Activated T-cell treated with anti-CD3 and anti-CD28 coated beads, Interleukin-2, amount 50 U/mL, for 4 hours (primary cell): ENCODE measurements at regions not wholly inside any gene's neighbourhood (a gene's known extent, or its start where the extent isn't known, plus 50 kb on each side); places are given as distances from the start of the nearest gene placed in this dataset.

Source experiments
- ATAC-seq, 2 donors: fragments of 200-7000 bp; cut with Tn5 transposase; one replicate each; pipeline ENCODE4 v1.10.0; 2021
- DNase-seq: peaks from one replicate; pipeline ENCODE4 v3.0.0-alpha.2; 2020
- H3K27me3 Mint-ChIP-seq: one replicate; pipeline ENCODE4 v1.8.0; 2021; ENCODE audit warnings: low read depth, mixed read lengths
- H3K36me3 Mint-ChIP-seq: one replicate; pipeline ENCODE4 v1.8.0; 2022; ENCODE audit warnings: mixed read lengths; ENCODE audit not compliant: insufficient read depth
- H3K4me1 Mint-ChIP-seq: one replicate; pipeline ENCODE4 v1.8.0; 2021; ENCODE audit warnings: low read depth, mixed read lengths
- H3K4me3 Mint-ChIP-seq: one replicate; pipeline ENCODE4 v1.8.0; 2021; ENCODE audit warnings: mild to moderate bottlenecking, moderate library complexity, mixed read lengths
- H3K9me3 Mint-ChIP-seq: one replicate; pipeline ENCODE4 v1.8.0; 2021; ENCODE audit warnings: mixed read lengths

DNA sequence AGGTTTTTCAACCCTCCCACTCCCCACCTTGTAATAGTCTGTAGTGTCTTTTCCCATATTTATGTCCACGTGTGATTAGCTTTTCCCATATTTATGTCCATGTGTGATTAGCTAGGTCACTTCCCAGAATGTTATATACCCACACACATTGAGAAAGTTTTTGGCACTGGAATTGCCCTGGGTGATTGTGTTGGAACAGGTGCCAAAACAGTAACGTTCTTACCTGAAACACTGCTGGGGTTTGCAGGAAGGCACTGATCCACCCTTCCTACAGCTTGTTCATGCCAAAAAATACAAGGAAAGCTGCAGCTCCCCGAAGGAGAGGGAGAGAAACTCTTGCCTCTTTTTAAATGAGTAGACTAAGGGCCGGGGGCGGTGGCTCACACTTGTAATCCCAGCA lies 68.0 kb upstream of the CXADR start:
- ATAC-seq = no peak
- Mint-ChIP-seq H3K27me3 (peaks cover 4% of the 10 kb centered on the region), H3K4me3 (no peak overlapping the region), H3K4me1 (no peaks in the 10 kb centered on the region), H3K9me3 (no peaks in the 10 kb centered on the region), H3K36me3 (no peaks in the 10 kb centered on the region)
- no peak for DNase-seq

DNA sequence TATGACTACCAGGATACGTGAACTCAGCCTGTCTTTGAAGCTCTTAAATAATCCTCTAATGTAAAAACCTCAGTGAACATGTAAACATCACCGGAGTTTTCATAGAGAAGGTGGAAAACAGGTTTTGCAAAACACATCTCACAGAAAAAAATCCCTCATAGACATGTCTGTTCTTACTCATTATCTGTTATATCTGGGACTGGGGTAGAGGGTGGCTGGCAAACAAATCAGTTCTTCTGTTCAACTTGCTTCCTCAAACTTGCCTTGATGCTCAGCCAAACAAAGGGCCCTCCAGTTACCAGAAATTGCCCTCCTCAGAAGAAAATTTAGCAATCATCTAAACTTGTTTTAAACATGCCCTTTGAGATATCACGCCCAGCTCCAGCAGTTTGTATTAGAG lies 66.1 kb upstream of the CXADR start:
- ATAC-seq (no peak), DNase-seq (no peak)
- no peak overlapping the region for H3K4me3 Mint-ChIP-seq
- no peaks in the 10 kb centered on the region for H3K9me3 Mint-ChIP-seq
- no peaks in the 10 kb centered on the region for H3K36me3 Mint-ChIP-seq
- peaks cover 4% of the 10 kb centered on the region for H3K27me3 Mint-ChIP-seq
- H3K4me1 Mint-ChIP-seq = no peaks in the 10 kb centered on the region

DNA sequence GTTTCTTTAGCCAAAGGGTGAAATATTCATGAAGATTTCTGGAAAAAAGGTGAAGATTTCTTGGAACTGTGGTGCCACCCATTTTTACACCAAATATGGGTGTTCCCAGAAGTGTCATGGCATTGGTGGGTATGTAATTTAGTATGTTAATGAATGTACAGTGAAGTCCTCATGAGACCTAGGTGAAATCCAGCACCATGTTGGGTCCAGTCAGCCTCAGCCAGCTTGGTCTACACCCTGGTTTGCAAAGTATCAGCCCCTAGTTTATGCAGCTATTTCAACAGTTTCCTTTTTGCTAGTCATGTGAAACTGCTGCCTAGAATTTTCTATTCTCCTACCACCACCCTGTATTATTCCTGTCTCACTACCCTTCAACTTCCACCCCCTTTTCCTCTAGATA lies 63.1 kb upstream of the CXADR start:
- no peaks in the 10 kb centered on the region for H3K36me3 Mint-ChIP-seq
- no peak overlapping the region for H3K4me3 Mint-ChIP-seq
- DNase-seq = no peak
- H3K9me3 Mint-ChIP-seq = no peaks in the 10 kb centered on the region
- no peak for ATAC-seq
- H3K4me1 Mint-ChIP-seq = peaks cover 3% of the 10 kb centered on the region
- H3K27me3 Mint-ChIP-seq = peaks cover 4% of the 10 kb centered on the region

DNA sequence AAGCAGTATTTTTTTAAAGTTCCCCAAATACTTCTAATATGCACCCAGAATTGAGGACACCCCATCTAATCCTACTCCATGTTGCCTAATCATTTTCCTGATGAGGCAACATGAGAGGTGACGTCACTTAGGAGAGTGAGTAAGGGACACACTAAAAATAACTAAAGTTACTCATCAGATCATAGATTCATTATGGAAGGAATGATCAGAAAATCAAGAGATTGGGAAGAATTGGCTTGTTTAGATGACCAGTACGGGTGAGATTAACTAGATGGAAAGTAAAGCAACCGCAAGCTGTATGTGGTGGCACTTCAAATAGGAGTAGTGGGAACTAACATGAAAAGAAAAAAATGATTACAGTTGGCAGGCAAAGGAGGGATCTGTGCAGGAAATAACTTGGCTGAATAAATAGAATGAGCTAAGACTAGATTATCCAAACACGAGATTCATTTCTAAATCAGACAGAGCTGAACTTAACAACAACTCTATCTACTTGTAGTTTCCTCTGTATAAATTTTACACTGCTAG lies 61.4 kb upstream of the CXADR start:
- Mint-ChIP-seq H3K9me3 (no peaks in the 10 kb centered on the region), H3K4me1 (peaks cover 3% of the 10 kb centered on the region), H3K4me3 (no peak overlapping the region), H3K36me3 (no peaks in the 10 kb centered on the region), H3K27me3 (peaks cover 7% of the 10 kb centered on the region)
- no peak for DNase-seq
- no peak for ATAC-seq

DNA sequence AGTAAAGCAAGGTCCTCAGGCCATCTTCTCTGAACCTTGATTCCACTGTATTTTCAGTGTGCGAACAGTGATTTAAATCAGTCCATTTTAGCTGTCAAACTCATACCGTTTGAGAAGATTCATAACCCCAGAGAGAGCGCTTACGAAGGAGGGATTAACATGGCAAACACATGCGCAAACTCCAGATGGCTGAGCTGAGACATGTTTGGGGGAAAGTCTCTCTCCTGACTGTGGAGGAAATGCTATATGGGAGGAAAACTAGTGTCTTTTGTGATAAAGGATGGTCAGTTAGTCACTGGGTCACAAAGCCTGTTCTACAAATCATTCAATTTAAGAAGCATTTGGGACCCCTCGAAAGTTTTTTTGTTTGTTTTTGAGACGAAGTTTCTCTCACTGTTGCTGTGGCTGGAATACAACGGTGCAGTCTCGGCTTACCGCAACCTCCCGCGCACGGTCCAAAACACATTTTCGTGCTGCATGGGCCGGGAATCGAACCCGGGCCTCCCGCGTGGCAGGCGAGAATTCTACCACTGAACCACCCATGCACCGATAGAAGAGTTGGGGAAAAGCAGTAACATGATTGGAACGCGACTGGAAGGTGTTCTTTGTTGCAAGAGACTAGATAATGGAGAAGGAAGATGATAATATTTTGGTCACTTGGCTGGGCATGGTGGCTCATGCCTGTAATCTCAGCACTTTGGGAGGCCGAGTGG lies 58.4 kb upstream of the CXADR start:
- Mint-ChIP-seq H3K9me3 (no peaks in the 10 kb centered on the region), H3K4me3 (no peak overlapping the region), H3K36me3 (no peaks in the 10 kb centered on the region), H3K27me3 (peaks cover 7% of the 10 kb centered on the region), H3K4me1 (peaks cover 3% of the 10 kb centered on the region)
- peak; percentile 6 for DNase-seq
- peak; percentile 85 to 86 for ATAC-seq

DNA sequence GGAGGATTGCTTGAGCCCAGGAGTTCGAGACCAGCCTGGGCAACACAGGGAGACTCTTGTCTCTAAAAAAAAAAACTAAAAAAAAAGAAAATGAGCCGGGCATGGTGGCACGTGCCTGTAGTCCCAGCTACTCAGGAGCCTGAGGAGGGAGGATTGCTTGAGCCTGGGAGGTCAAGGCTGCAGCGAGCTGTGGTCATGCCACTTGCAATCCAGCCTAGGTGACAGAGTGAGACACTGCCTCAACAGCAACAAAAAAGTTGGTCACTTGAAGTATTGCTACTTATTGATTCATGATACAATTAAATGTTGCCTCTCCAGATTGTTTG lies 57.9 kb upstream of the CXADR start:
- Mint-ChIP-seq H3K9me3 (no peaks in the 10 kb centered on the region), H3K36me3 (no peaks in the 10 kb centered on the region), H3K4me3 (no peak overlapping the region), H3K27me3 (peaks cover 7% of the 10 kb centered on the region), H3K4me1 (peaks cover 3% of the 10 kb centered on the region)
- ATAC-seq = no peak
- DNase-seq = no peak

DNA sequence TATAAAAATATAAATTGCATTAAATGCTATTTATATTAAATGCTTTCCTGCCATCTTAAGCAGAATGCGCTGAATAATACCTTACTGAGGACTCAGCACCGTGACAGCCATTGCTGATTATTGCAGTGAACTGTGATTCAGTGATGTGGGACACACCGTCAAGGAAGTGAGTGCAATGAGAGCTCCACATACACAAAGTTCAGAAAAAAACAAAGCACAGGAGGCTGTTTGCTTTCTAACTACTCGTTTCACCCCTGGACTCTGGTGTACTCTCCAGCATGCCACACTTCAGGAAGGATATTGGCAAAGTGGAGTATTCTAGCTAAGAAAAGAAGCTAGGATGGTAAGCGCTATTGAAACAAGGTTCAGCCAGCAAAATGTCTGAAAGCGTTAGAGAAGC lies 57.4 kb upstream of the CXADR start:
- H3K4me1 Mint-ChIP-seq = peaks cover 3% of the 10 kb centered on the region
- ATAC-seq (no peak), DNase-seq (no peak)
- no peak overlapping the region for H3K4me3 Mint-ChIP-seq
- H3K36me3 Mint-ChIP-seq = no peaks in the 10 kb centered on the region
- H3K9me3 Mint-ChIP-seq = no peaks in the 10 kb centered on the region
- peaks cover 7% of the 10 kb centered on the region for H3K27me3 Mint-ChIP-seq

DNA sequence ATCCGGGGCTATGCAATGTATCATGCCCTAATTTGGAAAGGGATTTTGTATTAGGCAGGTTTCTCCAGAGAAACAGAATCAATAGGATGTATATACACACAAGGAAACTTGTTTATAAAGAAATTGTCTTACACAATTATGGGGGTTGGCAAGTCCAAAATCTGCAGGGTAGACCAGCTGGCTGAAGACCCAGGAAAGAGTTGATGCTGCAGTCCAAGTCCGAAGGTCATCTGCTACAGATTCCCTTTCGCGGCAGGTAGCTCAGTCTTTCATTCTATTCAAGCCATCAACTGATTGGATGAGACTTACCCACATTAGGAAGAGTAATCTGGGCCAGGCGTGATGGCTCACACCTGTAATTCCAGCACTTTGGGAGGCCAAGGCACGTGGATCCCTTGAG lies 54.6 kb upstream of the CXADR start:
- Mint-ChIP-seq H3K27me3 (peaks cover 9% of the 10 kb centered on the region), H3K4me1 (peaks cover 3% of the 10 kb centered on the region), H3K9me3 (no peaks in the 10 kb centered on the region), H3K36me3 (no peaks in the 10 kb centered on the region), H3K4me3 (no peak overlapping the region)
- no peak for DNase-seq
- no peak for ATAC-seq

DNA sequence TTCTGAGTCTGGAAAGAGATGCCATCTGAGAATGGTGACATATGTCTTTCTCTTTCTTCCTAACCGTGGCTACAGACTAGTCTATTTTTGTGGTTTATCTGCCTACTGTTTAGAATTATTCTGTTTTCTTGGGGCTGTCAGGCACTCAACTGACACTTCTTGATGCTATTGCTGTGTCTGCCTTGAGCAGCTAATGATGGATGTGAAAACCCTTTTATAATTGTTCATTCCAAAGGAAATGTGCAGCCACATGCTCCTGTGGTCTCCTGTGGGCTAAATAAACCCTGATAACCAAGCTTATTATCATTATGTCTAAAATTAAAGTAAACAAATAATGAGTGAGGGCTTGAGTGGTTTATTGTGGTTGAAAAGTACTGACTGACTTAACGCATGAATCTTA lies 52.7 kb upstream of the CXADR start:
- Mint-ChIP-seq H3K4me1 (no peaks in the 10 kb centered on the region), H3K9me3 (no peaks in the 10 kb centered on the region), H3K36me3 (no peaks in the 10 kb centered on the region), H3K27me3 (peaks cover 9% of the 10 kb centered on the region), H3K4me3 (no peak overlapping the region)
- ATAC-seq (no peak), DNase-seq (no peak)

DNA sequence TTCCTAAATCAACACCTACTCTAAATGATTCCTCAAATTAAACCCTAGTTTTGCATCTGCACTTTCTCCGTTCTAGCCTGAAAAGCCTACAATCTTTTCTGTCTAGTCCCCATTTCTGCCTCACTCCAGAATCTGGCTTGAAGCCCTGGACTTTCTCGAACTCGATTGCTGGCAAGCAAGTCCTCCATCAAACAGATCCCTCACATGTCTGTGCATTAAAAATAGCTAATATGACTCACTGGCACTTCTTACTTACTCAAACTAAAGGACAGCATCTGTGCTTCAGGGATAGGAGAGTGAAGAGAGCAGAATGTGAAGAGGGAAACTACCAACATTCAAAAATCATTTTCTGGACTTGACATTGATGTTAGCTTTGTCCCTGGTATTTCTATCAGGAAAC lies 51.8 kb upstream of the CXADR start:
- DNase-seq (no peak), ATAC-seq (no peak)
- Mint-ChIP-seq H3K27me3 (peaks cover 7% of the 10 kb centered on the region), H3K36me3 (no peaks in the 10 kb centered on the region), H3K4me1 (no peaks in the 10 kb centered on the region), H3K9me3 (no peaks in the 10 kb centered on the region), H3K4me3 (no peak overlapping the region)

DNA sequence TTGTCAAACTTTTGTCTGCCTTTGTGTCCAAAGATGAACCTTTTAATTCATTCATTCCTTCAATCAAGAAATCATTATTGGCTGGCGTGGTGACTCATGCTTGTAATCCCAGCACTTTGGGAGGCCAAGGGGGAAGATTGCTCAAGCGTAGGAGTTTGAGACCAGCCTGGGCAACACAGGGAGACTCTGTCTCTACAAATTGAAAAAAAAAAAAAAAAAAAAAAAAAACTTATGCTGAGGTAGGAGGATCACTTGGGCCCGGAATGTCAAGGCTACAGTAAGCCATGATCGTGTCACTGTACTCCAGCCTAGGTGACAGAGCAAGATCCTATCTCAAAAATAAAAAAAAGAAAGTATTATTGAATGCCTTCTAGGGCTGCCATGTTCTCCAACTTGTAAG lies 51.3 kb upstream of the CXADR start:
- Mint-ChIP-seq H3K27me3 (peaks cover 5% of the 10 kb centered on the region), H3K4me3 (no peak overlapping the region), H3K4me1 (no peaks in the 10 kb centered on the region), H3K36me3 (no peaks in the 10 kb centered on the region), H3K9me3 (no peaks in the 10 kb centered on the region)
- DNase-seq (no peak), ATAC-seq (no peak)

DNA sequence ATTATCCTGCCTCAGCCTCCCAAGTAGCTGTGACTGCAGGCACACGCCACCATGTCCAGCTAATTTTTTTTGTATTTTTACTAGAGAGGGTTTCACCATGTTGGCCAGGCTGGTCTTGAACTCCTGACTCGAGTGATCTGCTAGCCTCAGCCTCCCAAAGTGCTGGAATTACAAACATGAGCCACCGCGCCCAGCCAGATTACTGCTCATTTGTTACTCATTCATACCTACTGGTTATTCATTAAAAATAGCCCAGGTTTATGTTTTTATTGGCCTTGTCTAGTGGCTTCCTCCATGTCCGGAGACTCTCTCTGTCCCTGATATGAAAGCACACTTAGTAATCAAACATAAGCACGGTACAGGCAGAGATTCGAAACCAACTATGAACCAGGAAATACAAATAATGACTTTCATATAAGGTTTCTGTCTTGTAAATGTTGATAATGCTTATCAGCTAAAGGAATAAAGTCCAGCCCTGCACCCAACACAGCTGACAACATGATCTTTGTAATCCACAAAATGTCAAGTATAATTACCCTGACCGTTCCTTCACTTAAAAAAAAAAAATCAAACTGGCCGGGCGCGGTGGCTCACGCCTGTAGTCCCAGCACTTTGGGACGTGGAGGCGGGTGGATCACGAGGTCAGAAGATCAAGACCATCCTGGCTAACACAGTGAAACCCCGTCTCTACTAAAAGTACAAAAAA lies 50.4 kb upstream of the CXADR start:
- no peaks in the 10 kb centered on the region for H3K36me3 Mint-ChIP-seq
- H3K4me1 Mint-ChIP-seq = no peaks in the 10 kb centered on the region
- ATAC-seq (no peak), DNase-seq (no peak)
- no peak overlapping the region for H3K4me3 Mint-ChIP-seq
- peaks cover 5% of the 10 kb centered on the region for H3K27me3 Mint-ChIP-seq
- H3K9me3 Mint-ChIP-seq = no peaks in the 10 kb centered on the region
